RWPE1 (cell line): ENCODE measurements at regions not wholly inside any gene's neighbourhood (a gene's known extent, or its start where the extent isn't known, plus 50 kb on each side); places are given as distances from the start of the nearest gene placed in this dataset.

ENCODE experiments used
- CTCF ChIA-PET: fragments of 350-600 bp; sonication (Branson Sonifier 250); formaldehyde crosslinking; extraction: SDS; loops from one replicate; lab custom pipeline; 2021; lab: Yijun Ruan, JAX
- POLR2A ChIA-PET: fragments of 400-600 bp; formaldehyde crosslinking; extraction: SDS; loops from one replicate; lab custom pipeline; 2020; ENCODE audit warnings: antibody characterized with exemption; ENCODE audit not compliant: low non-redundant PET; lab: Yijun Ruan, JAX
- DNase-seq: peaks from one replicate; pipeline ENCODE4 v3.0.0; 2012; ENCODE audit warnings: low spot score
- H3K27ac ChIP-seq: fragments of 450-650 bp; 2 replicates; pipeline ENCODE4 v1.5.1; 2017
- TF ChIP-seq, protein P1 (sequence below): fragments of 450-650 bp; conservative IDR thresholded peaks from 2 replicates; pipeline ENCODE4 v1.5.1; 2017; ENCODE audit warnings: low read depth, mild to moderate bottlenecking

GRCh38 chr4:136838607-136839006, 693.7 kb downstream of the PCDH18 start:
- no peak for DNase-seq
- ChIA-PET CTCF (interaction anchor here (0.7 kb wide), 1 partner anchor 1068 kb away, joined by 4 read pairs; no protein-coding TSS in a partner anchor), POLR2A (no interaction called here)

DNA sequence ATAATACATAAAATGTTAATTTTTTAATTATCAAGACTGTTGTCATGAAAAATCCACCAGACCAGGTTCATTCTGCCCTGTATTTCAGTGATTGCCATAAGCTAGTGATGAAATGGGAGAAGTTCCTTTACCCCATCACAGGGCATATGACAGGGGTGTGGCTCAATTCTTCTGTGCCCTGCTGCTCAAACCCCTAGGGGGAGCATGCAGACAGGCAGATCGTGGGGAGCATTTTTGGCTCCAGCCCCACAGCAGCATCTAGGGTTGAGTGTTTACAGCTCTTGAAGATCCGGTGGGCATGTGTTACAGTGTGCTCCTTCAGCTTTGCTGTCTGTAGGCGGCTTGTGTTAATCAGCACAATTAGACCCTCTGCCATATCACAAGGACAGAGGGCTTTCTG, 700.7 kb downstream of the PCDH18 start:
- H3K27ac ChIP-seq = no peak overlapping the region
- TF ChIP-seq, protein P1, sequence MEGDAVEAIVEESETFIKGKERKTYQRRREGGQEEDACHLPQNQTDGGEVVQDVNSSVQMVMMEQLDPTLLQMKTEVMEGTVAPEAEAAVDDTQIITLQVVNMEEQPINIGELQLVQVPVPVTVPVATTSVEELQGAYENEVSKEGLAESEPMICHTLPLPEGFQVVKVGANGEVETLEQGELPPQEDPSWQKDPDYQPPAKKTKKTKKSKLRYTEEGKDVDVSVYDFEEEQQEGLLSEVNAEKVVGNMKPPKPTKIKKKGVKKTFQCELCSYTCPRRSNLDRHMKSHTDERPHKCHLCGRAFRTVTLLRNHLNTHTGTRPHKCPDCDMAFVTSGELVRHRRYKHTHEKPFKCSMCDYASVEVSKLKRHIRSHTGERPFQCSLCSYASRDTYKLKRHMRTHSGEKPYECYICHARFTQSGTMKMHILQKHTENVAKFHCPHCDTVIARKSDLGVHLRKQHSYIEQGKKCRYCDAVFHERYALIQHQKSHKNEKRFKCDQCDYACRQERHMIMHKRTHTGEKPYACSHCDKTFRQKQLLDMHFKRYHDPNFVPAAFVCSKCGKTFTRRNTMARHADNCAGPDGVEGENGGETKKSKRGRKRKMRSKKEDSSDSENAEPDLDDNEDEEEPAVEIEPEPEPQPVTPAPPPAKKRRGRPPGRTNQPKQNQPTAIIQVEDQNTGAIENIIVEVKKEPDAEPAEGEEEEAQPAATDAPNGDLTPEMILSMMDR = no peak
- CTCF ChIA-PET = interaction anchor here (0.5 kb wide), 1 partner anchor 429 kb away, joined by 3 read pairs; no protein-coding TSS in a partner anchor
- POLR2A ChIA-PET = no interaction called here
- no peak for DNase-seq

More at GRCh38 chr4:136838607-136839006, 693.7 kb downstream of the PCDH18 start:
- no peak overlapping the region for H3K27ac ChIP-seq
- TF ChIP-seq, protein P1 = no peak

DNA sequence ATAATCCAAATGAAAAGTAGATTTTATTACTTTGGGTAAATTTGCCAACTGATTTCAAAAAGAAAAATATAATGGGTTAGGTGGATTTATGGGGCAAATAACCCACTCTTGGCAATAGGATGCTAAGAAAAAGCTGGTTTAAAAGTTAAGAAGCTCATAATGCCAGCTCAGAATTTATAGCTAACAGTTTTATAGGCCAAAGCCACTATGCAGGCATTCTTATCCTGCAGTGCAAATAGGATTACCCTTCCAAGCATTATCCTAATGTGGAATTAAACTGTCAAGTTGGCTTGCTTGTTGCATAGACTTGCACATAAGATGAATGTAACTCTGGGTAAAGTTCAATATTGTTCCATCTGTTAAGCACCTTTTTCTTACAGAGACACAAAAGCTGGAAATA, 703.0 kb downstream of the PCDH18 start:
- TF ChIP-seq, protein P1 = no peak
- DNase-seq = no peak

GRCh38 chr4:136823020-136823419, 709.3 kb downstream of the PCDH18 start:
- DNase-seq = no peak
- CTCF ChIA-PET = interaction anchor here (0.7 kb wide), 1 partner anchor 814 kb away, joined by 3 read pairs; no protein-coding TSS in a partner anchor
- TF ChIP-seq, protein P1 = no peak
- H3K27ac ChIP-seq = no peak overlapping the region
- POLR2A ChIA-PET = no interaction called here

More for the DNA sequence above, 703.0 kb downstream of the PCDH18 start:
- CTCF ChIA-PET = interaction anchor here (0.7 kb wide), 1 partner anchor 1038 kb away, joined by 4 read pairs; no protein-coding TSS in a partner anchor
- POLR2A ChIA-PET = no interaction called here
- H3K27ac ChIP-seq = no peak overlapping the region

GRCh38 chr4:136818811-136819330, 713.4 kb downstream of the PCDH18 start:
- no peak overlapping the region for H3K27ac ChIP-seq
- DNase-seq = no peak
- TF ChIP-seq, protein P1 = no peak
- CTCF ChIA-PET = no interaction called here
- POLR2A ChIA-PET = no interaction called here

DNA sequence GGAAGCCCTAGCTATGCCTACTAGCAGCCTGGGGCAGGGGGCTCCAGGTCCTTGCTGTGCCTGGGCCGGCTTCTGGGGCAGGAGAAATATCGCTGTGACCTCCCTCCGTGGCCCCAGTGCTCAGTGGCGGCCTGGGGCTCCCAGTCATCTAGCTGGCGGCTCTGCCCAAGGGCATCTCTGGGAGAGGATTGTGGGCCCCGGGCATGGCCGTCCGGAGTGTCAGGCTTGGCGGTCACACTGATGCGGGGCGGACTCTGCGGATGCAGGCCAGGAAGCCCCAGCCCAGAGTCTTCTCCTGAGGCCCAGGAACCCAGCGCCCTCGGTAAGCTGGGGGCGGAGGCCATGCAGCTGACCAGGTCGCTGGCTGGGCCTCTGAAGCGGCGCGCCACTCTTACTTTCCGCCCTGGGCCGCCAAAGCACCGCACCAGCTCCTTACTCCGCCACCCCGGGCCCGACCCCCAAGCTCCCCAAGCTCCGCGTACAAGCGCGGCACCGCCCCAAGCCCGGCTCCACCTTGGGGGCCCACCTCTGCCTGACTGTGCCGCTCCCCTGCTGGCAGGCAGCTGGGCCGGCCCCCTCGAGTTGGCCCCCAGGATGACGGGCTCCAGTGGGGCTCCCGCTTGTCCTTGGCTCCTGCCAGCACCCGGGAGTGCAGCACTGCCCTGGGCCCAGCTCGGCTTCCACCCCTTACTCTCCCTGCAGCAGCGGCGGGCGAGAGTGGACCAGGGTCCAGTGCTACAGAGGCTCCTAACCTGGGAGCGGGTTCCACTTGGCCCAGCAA, 720.0 kb downstream of the PCDH18 start:
- TF ChIP-seq, protein P1 = no peak
- H3K27ac ChIP-seq = no peak overlapping the region
- DNase-seq = no peak
- CTCF ChIA-PET = no interaction called here
- POLR2A ChIA-PET = no interaction called here
